ENCODE measurements at regions not wholly inside any gene's neighbourhood (a gene's known extent, or its start where the extent isn't known, plus 50 kb on each side); places are given as distances from the start of the nearest gene placed in this dataset.

- TF ChIP-seq MAX (IDR thresholded peaks at IDR 0.05; ENCODE audit: low read depth, low read length) (no peak), POLR2A (IDR thresholded peaks at IDR 0.05; ENCODE audit: extremely low read depth, insufficient read length) (no peak), MYC (IDR thresholded peaks at IDR 0.05; ENCODE audit: low read depth, low read length) (no peak), CTCF (IDR thresholded peaks at IDR 0.05; ENCODE audit: low read depth, low read length) (no peak)
- H3K4me3 ChIP-seq (ENCODE audit: low read depth, low read length), result no peak overlapping the region
- no peak for DNase-seq (ENCODE audit: low read depth)
Observed at GRCh38 chr13:67664502-67664901, 434.4 kb upstream of the PCDH9 start.

GRCh38 chr13:67662997-67663396 lies 432.9 kb upstream of the PCDH9 start:
- H3K4me3 ChIP-seq (ENCODE audit: low read depth, low read length), result no peak overlapping the region
- no peak for DNase-seq (ENCODE audit: low read depth)
- TF ChIP-seq MYC (IDR thresholded peaks at IDR 0.05; ENCODE audit: low read depth, low read length), result no peak
- TF ChIP-seq MAX (IDR thresholded peaks at IDR 0.05; ENCODE audit: low read depth, low read length), result no peak
- no peak for TF ChIP-seq POLR2A (IDR thresholded peaks at IDR 0.05; ENCODE audit: extremely low read depth, insufficient read length)
- TF ChIP-seq CTCF (IDR thresholded peaks at IDR 0.05; ENCODE audit: low read depth, low read length), result no peak

GRCh38 chr13:67652887-67653286 lies 422.8 kb upstream of the PCDH9 start:
- H3K4me3 ChIP-seq (ENCODE audit: low read depth, low read length), result no peak overlapping the region
- no peak for DNase-seq (ENCODE audit: low read depth)
- TF ChIP-seq POLR2A (IDR thresholded peaks at IDR 0.05; ENCODE audit: extremely low read depth, insufficient read length), result no peak
- no peak for TF ChIP-seq CTCF (IDR thresholded peaks at IDR 0.05; ENCODE audit: low read depth, low read length)
- no peak for TF ChIP-seq MAX (IDR thresholded peaks at IDR 0.05; ENCODE audit: low read depth, low read length)
- no peak for TF ChIP-seq MYC (IDR thresholded peaks at IDR 0.05; ENCODE audit: low read depth, low read length)

GRCh38 chr13:67651908-67652465 lies 421.9 kb upstream of the PCDH9 start:
- DNase-seq (ENCODE audit: low read depth), result no peak
- H3K4me3 ChIP-seq (ENCODE audit: low read depth, low read length), result no peak overlapping the region
- TF ChIP-seq POLR2A (IDR thresholded peaks at IDR 0.05; ENCODE audit: extremely low read depth, insufficient read length) (no peak), CTCF (IDR thresholded peaks at IDR 0.05; ENCODE audit: low read depth, low read length) (no peak)

- no peak overlapping the region for H3K4me3 ChIP-seq (ENCODE audit: low read depth, low read length)
- TF ChIP-seq POLR2A (IDR thresholded peaks at IDR 0.05; ENCODE audit: extremely low read depth, insufficient read length), result no peak
- no peak for TF ChIP-seq MYC (IDR thresholded peaks at IDR 0.05; ENCODE audit: low read depth, low read length)
- no peak for TF ChIP-seq MAX (IDR thresholded peaks at IDR 0.05; ENCODE audit: low read depth, low read length)
- DNase-seq (ENCODE audit: low read depth), result no peak
Observed at GRCh38 chr13:67650471-67650870, 420.3 kb upstream of the PCDH9 start.

GRCh38 chr13:67645874-67646467 lies 415.8 kb upstream of the PCDH9 start:
- no peak overlapping the region for H3K4me3 ChIP-seq (ENCODE audit: low read depth, low read length)
- DNase-seq (ENCODE audit: low read depth), result no peak
- TF ChIP-seq MAX (IDR thresholded peaks at IDR 0.05; ENCODE audit: low read depth, low read length) (no peak), CTCF (IDR thresholded peaks at IDR 0.05; ENCODE audit: low read depth, low read length) (no peak), MYC (IDR thresholded peaks at IDR 0.05; ENCODE audit: low read depth, low read length) (no peak), POLR2A (IDR thresholded peaks at IDR 0.05; ENCODE audit: extremely low read depth, insufficient read length) (no peak)
